HG03045 (cell line): ENCODE measurements at regions not wholly inside any gene's neighbourhood (a gene's known extent, or its start where the extent isn't known, plus 50 kb on each side); places are given as distances from the start of the nearest gene placed in this dataset.

ENCODE experiments used
- ATAC-seq: cut with Tn5 transposase; IDR thresholded peaks from one replicate; pipeline ENCODE4 v1.9.1; 2021; ENCODE audit warnings: mild to moderate bottlenecking, moderate library complexity; ENCODE audit not compliant: unreplicated experiment

GRCh38 chr12:20212658-20213555 lies 155.4 kb upstream of the PDE3A start:
- no peak for ATAC-seq

GRCh38 chr12:20213723-20214625 lies 154.4 kb upstream of the PDE3A start:
- ATAC-seq, result no peak

- no peak for ATAC-seq
Observed at GRCh38 chr12:20220339-20220738, 148.0 kb upstream of the PDE3A start.

- ATAC-seq, result no peak
Observed at GRCh38 chr12:20232931-20233675, 135.2 kb upstream of the PDE3A start.

GRCh38 chr12:20234474-20234873 lies 133.9 kb upstream of the PDE3A start:
- no peak for ATAC-seq

- no peak for ATAC-seq
Observed at GRCh38 chr12:20237091-20237490, 131.2 kb upstream of the PDE3A start.

- ATAC-seq, result no peak
Observed at GRCh38 chr12:20245491-20245890, 122.8 kb upstream of the PDE3A start.

- no peak for ATAC-seq
Observed at GRCh38 chr12:20248646-20249045, 119.7 kb upstream of the PDE3A start.

- ATAC-seq, result no peak
Observed at GRCh38 chr12:20250761-20251160, 117.6 kb upstream of the PDE3A start.

GRCh38 chr12:20257311-20257710 lies 111.0 kb upstream of the PDE3A start:
- ATAC-seq, result no peak

- no peak for ATAC-seq
Observed at GRCh38 chr12:20259786-20260185, 108.6 kb upstream of the PDE3A start.

GRCh38 chr12:20260851-20261250 lies 107.5 kb upstream of the PDE3A start:
- ATAC-seq, result no peak

- no peak for ATAC-seq
Observed at GRCh38 chr12:20262119-20262518, 106.2 kb upstream of the PDE3A start.

GRCh38 chr12:20264026-20264425 lies 104.3 kb upstream of the PDE3A start:
- ATAC-seq, result no peak

- ATAC-seq, result no peak
Observed at GRCh38 chr12:20264608-20265114, 103.7 kb upstream of the PDE3A start.

- ATAC-seq, result no peak
Observed at GRCh38 chr12:20268121-20268732, 100.1 kb upstream of the PDE3A start.

GRCh38 chr12:20268771-20269170 lies 99.6 kb upstream of the PDE3A start:
- ATAC-seq, result no peak

- ATAC-seq, result no peak
Observed at GRCh38 chr12:20269337-20270067, 98.8 kb upstream of the PDE3A start.

GRCh38 chr12:20270557-20270956 lies 97.8 kb upstream of the PDE3A start:
- ATAC-seq, result no peak

- ATAC-seq, result no peak
Observed at GRCh38 chr12:20272161-20272560, 96.2 kb upstream of the PDE3A start.
